GM19043 (cell line): ENCODE measurements at regions not wholly inside any gene's neighbourhood (a gene's known extent, or its start where the extent isn't known, plus 50 kb on each side); places are given as distances from the start of the nearest gene placed in this dataset.

Experiments used
- ATAC-seq: cut with Tn5 transposase; IDR thresholded peaks from one replicate; pipeline ENCODE4 v1.9.1; 2021; ENCODE audit warnings: low read depth; ENCODE audit not compliant: unreplicated experiment

- no peak for ATAC-seq
These were observed 1440.5 kb upstream of the SPRY2 start for GRCh38 chr13:81781471-81781870.

GRCh38 chr13:81779876-81780275 lies 1439.0 kb upstream of the SPRY2 start:
- no peak for ATAC-seq

GRCh38 chr13:81778350-81778749 lies 1437.4 kb upstream of the SPRY2 start:
- ATAC-seq = no peak

- ATAC-seq = no peak
These were observed 1432.3 kb upstream of the SPRY2 start for GRCh38 chr13:81773263-81773662.

GRCh38 chr13:81771951-81772350 lies 1431.0 kb upstream of the SPRY2 start:
- no peak for ATAC-seq

- ATAC-seq = no peak
These were observed 1430.1 kb upstream of the SPRY2 start for GRCh38 chr13:81770868-81771505.

GRCh38 chr13:81762449-81762848 lies 1421.5 kb upstream of the SPRY2 start:
- no peak for ATAC-seq

- no peak for ATAC-seq
These were observed 1419.4 kb upstream of the SPRY2 start for GRCh38 chr13:81760316-81760715.

- no peak for ATAC-seq
These were observed 1416.5 kb upstream of the SPRY2 start for GRCh38 chr13:81757348-81757970.

- no peak for ATAC-seq
These were observed 1404.5 kb upstream of the SPRY2 start for GRCh38 chr13:81745391-81745790.

GRCh38 chr13:81738364-81738763 lies 1397.4 kb upstream of the SPRY2 start:
- ATAC-seq = no peak

- no peak for ATAC-seq
These were observed 1385.3 kb upstream of the SPRY2 start for GRCh38 chr13:81726037-81726726.

GRCh38 chr13:81722456-81722855 lies 1381.5 kb upstream of the SPRY2 start:
- ATAC-seq = no peak

GRCh38 chr13:81721400-81721799 lies 1380.5 kb upstream of the SPRY2 start:
- ATAC-seq = no peak

- no peak for ATAC-seq
These were observed 1373.6 kb upstream of the SPRY2 start for GRCh38 chr13:81714513-81714912.

- no peak for ATAC-seq
These were observed 1372.3 kb upstream of the SPRY2 start for GRCh38 chr13:81713201-81713600.

GRCh38 chr13:81697826-81698225 lies 1356.9 kb upstream of the SPRY2 start:
- ATAC-seq = no peak

GRCh38 chr13:81686877-81687276 lies 1346.0 kb upstream of the SPRY2 start:
- ATAC-seq = no peak

GRCh38 chr13:81683521-81683920 lies 1342.6 kb upstream of the SPRY2 start:
- no peak for ATAC-seq

- ATAC-seq = no peak
These were observed 1341.2 kb upstream of the SPRY2 start for GRCh38 chr13:81682081-81682630.

GRCh38 chr13:81677857-81678256 lies 1336.9 kb upstream of the SPRY2 start:
- no peak for ATAC-seq

- no peak for ATAC-seq
These were observed 1335.1 kb upstream of the SPRY2 start for GRCh38 chr13:81676008-81676407.
